GM19239 (cell line): ENCODE measurements at regions not wholly inside any gene's neighbourhood (a gene's known extent, or its start where the extent isn't known, plus 50 kb on each side); places are given as distances from the start of the nearest gene placed in this dataset.

ENCODE experiments used
- DNase-seq: peaks from one replicate; pipeline ENCODE4 v3.0.0; 2011; ENCODE audit warnings: low spot score; ENCODE audit not compliant: insufficient read length
- FAIRE-seq: peaks from 2 replicates; lab custom pipeline; 2011; peaks lifted over from hg19 to GRCh38; lab: Jason Lieb, UNC

DNA sequence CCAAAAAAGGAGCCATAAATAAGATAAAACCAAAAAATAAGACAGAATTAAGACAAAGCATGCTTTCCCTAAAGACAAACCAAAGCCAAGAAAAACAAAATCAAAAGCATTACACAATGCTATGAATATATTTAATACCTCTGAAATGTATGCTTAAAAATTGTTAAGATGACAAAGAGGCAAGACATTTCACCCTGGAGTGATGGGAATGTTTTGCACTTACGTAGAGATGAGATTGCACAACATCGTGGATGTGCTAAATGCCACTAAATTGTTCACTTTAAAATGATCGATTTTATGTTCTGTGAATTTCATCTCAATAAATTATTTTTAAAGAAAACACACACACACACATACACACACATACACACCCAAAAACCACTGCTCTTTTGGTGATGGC, 386.6 kb upstream of the KLHL29 start:
- no peak for DNase-seq
- no peak for FAIRE-seq

DNA sequence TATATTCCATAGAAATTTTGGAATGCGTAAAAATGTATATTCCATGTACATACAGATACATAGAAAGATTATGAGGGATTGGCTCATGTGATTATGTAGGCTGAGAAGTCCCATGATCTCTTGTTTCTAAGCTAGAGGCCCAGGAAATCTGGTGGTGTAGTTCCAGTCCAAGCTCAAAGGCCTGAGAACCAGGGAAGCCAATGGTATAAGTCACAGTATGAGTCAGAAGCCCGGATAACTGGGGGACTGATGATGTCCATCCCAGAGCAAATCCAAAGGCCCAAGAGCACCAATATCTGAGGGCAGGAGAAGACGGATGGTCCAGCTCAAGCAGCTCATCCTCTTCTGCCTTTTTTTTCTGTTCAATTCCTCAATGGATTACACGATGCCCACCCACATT, 385.0 kb upstream of the KLHL29 start:
- FAIRE-seq (no peak), DNase-seq (no peak)

DNA sequence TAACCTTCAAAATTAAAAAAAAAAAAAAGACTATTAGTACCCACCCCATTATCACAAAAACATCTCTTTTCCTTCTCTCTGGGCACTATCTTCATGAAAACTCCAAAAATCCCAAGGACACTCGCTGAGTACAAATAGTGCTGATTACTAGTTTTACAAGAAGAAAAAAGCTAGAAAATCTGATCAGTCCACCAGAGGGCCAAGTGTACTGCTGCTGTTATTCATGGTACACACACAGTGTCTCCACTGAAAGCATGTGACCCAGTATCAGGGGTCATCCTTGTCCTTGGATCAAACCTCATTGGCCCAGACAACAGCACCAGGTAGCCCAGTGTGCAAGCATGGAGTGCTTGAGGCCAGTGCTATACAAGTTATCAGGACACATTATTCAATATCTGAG, 382.7 kb upstream of the KLHL29 start:
- FAIRE-seq (no peak), DNase-seq (no peak)

DNA sequence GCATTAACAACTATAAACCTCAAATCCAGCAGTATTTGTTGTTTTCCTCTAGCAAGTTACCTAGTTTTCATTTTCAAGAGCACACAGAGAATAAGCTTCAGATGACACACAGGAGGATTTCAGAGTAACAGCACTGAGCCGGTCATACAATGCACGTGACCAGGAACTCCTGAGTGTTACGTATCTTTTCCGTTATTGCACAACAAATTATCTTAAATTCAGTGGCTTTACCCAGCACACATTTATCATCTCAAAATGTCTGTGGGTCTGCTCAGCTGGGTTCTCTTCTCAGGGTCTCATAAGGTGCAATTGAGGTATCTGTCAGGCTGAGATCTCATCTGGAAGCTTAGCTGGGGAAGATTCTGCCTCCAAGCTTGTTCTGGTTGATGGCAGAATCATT, 379.5 kb upstream of the KLHL29 start:
- no peak for FAIRE-seq
- no peak for DNase-seq

DNA sequence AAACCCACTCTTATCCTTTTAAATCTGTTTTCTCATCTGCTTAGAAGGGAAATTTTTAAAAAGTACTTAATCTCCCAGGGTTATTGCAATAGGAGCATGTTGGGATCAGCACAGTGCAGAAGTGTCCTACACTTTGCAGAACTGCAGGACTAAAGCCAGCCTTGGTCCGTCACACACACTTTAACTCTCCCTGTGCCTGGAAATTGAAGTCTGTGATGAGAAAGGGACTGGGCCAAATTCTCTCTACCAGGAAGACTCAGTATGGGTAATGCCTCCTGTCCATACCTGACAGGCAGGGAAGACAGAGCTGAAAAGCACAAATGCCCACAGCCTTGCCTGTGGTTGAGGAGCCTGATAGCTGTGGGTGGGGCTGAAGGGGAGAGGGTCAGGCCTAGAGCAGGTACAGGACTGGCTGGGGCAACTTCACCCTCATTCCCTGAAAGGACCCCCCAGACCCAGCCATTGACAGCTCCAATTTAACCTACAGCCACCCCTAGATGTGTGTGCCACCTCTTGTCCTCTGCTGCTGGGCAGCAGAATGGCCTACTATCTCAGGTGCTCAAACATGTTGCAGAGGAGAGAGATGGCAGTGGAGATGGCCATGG, 377.2 kb upstream of the KLHL29 start:
- DNase-seq (no peak), FAIRE-seq (no peak)

DNA sequence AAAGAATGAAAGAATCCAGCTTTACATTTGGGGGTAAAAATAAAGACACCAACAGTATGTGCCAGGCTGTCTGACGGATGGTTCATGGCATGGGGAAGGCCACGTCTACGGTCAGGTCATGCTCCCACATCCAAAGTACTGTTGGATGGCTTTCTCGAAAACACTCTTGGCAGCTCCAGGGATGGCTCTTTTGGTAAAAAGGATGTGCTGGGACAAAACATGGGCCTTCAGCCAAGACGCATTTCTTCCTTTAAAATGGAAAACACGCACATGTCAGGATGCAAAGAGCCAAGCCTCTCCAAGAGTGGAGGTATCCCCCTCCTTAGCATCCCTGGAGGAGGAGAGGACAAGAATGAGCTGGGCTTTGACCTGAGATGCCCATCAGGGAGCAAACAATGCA, 376.5 kb upstream of the KLHL29 start:
- no peak for FAIRE-seq
- DNase-seq, result no peak

DNA sequence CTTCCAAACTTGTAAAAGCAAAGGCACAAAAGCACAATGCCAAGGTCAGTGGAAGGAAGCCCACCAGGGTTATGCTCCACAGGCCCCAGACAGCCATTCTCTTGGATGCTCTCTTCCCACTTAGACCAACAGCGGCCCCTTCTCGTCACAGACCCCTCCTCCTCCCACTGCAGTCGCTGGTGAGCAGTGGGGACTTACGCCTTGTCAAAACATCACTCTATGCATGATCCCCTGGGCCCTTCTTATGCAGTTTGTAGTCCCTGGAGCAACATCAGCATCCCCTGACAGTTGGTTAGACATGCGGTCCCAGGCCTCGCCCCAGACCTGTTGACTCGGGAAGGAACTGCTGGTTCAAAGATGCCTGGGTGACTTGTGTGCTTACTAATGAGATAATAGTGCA, 376.0 kb upstream of the KLHL29 start:
- no peak for FAIRE-seq

DNA sequence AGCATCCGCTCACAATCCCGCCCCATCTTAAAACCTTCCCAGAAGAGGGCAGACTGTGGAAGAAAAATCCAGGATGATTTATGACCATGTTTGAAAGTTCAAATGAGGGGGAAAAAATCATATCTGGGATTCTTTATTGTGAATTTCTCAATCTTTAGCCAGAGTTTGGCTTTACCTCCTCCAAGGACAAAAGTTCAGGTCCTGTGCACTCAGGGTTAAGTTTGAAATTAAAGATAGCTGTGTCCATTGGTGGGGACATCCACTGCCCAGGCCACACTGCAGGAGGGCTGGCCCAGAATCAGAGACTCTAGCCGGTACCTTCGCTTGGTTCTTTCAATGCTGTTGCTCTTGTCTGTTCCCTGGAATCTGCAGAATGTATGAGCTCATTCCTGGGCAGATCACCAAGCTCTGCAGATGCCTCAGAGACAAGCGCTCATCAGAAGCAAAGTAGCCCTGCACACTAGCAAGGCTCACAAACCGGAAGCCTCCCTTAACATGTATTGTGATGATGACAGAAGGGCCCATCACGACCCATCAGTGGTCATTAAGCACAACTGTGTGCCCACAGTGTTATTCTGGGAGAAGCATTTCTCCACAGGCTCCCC, 375.3 kb upstream of the KLHL29 start:
- DNase-seq, result no peak
- FAIRE-seq, result no peak

More for the DNA sequence above, 376.0 kb upstream of the KLHL29 start:
- no peak for DNase-seq

DNA sequence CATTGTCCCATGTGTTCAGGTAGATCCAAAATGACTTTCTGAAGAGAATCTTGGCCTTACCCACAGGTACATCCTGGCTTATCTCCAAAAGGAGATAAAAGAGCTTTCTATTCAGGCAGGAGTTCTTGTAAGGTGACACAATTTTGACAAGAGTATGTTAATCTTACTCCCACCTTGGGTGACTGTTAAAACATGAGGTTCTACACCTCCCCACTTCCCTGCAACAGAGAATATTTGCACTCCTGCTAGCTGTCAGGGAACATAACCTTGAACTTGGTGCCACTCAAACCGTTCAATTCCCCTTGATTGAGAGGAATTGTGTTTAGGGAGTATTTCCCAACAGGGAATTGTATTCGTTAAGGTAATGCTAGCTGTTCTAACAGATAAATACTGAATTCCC, 372.5 kb upstream of the KLHL29 start:
- FAIRE-seq, result no peak
- DNase-seq, result no peak

DNA sequence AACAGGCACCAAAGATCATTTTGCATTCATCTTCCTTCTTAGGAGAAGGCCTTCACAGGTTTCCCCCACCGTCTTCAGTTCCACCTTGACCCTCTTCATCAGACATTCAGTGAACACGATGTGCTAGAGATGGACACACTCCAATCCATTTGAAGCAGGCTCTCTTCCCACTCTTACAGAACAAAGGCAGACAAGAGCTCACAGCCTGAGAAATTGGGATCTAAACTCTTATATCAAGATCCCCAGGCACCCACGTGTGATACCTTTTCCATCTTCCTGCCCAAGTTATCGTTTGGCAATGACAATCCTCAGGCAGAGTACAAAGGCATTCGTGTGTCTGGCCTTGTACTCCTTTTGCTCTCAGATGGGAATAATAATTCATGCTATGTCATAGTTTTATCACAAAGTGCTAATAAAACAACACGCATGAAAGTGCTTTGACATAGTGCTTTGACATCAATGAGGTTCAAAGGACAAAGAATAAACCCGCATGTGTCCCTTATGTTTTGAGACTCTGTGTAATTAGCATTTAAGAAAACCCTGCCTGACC, 369.3 kb upstream of the KLHL29 start:
- no peak for FAIRE-seq
- DNase-seq, result no peak

DNA sequence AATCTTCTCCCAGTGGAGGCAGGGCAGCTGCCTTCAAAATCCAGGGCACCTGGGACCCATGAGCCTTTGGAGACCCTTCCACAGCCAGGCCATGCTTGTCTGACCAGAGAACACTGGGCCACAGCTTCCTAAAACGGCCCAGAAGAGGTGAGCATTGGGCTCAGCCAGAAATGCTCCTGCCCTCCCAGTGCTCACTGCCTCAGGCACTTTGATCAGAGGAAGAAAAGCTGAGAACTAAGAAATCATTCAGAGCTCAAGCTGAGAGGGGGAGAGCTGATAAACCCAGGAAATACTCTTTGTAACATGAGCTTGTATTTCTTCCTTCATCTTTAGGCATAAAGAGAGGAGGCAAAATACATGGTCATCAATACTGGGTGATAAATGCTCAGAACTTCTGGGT, 365.5 kb upstream of the KLHL29 start:
- no peak for DNase-seq
- FAIRE-seq, result no peak

DNA sequence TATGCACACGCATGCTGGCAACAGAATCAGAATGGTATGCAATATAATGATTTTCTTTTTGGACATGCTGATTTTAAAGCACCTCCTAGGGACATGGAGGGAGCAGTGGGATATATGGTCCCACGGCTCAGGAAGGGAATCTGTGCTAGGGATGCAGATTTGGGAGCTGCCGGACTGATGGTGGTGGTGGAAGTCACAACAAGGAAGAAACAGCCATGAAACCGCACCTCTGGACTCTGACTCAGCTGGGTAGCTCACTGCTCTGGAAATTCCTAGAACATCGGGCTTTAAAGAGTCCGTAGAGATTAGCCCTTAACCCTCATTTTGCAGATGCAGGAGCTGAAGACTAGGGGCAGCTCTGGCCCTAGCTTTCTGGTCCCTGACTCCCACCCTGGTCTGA, 364.3 kb upstream of the KLHL29 start:
- DNase-seq, result no peak
- no peak for FAIRE-seq

DNA sequence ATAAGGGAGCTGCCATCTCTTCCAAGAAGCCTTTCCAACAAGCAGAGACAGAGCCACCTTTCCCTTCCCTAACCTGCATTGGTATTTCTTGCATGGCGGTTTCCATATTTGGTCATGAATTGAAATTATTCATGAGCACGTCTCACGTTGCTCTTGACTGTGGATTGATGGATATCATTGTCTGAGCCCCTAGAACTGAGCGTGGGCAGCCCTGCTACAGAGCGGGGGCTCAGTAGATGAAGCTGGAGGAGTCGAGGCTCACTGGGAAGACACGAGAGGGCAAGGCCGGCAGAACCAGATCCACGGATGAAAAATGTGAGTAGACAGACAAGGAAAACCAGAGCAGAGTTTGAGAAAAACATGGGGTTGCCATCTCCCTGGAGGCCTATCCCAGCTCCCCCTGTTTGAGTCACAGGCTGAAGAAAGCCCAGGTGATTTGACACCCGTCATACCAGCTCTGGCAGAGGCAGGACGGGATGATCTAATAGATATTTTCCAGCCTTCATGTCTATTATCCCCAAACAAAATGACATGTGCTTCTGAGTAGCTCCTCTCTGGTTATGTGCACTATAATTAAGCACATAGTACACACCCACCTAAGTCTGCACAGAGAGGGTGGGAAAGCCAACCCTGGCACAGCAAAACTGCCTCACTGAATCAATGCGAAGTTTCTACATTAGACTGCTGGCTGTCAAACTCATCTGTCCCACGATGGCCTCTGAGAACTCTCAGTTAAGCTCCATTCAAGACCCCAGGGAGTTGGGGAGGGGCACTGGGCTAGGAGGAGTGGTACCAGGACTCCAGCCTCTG, 363.5 kb upstream of the KLHL29 start:
- FAIRE-seq, result no peak
- DNase-seq, result no peak

DNA sequence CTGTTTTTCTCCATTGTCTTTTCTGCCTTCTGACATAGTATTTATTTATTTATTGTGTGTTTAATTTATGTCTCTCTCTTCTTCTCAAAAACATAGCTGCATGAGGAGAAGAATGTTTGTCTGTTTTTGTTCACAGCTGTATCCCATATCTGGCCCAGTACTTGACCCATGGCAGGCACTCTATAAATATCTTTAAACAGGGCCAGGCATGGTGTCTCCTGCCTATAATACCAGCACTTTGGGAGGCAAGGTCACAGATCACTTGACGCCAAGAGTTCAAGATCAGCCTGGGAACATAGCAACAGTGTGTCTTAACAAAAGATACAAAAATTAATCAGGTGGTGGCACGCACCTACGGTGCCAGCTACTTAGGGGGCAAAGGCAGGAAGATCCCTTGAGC, 361.3 kb upstream of the KLHL29 start:
- FAIRE-seq (no peak), DNase-seq (no peak)

DNA sequence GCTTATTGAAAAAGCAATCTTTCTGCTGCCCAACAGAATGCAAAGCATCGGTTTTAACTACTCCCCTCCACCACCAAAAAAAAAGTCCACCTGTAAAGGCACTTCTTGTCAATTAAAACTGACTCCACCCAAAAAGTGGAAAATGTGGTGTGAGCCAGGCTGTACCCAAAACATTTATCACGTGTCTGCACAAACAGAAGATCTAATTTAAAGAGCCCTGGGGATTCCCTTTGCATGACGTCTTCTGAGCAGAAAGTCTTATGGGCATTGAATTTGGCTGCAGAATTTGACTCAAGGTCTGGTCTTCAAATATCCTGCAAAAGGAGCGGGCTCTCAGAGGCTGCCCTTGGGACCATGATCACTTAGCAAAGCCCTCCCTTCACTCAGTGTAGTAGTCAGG, 358.3 kb upstream of the KLHL29 start:
- DNase-seq (no peak), FAIRE-seq (no peak)

DNA sequence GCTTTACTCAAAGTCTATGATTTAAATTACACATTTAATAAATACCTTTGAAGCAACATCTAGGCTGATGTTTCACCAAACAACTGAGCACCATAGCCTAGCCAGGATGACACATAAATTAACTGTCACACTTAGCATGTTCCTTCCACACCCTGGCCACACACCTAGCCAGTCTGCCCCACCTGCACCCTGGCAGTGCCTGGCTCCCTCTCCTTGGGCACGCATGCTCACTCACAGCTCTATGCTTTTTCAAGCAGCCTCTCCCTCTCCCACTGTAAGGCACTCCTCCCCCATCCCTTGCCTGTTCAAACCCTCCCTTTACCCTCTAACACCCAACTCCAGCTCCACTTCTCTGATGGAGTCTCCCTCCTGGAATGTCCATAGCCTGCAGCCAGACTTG, 357.6 kb upstream of the KLHL29 start:
- no peak for DNase-seq
- no peak for FAIRE-seq

DNA sequence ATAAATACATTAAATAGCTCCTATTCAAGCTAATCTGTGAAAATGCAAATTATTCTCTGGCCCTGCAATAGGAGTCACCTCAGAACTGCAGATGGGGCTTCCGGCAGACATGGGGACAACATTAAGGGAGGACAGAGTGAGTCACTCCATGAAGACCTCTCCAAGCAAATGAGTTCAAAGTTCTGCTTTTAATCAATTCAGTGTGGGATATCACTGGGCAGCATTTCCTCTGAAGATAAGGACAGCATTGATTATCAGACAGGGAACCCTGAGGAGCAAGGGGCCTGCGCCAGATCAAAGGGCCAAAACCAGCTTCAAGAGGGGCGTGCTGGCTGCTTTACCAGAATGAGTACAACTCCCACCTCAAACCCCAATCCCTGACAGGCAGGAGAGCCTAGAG, 356.9 kb upstream of the KLHL29 start:
- DNase-seq (no peak), FAIRE-seq (no peak)

DNA sequence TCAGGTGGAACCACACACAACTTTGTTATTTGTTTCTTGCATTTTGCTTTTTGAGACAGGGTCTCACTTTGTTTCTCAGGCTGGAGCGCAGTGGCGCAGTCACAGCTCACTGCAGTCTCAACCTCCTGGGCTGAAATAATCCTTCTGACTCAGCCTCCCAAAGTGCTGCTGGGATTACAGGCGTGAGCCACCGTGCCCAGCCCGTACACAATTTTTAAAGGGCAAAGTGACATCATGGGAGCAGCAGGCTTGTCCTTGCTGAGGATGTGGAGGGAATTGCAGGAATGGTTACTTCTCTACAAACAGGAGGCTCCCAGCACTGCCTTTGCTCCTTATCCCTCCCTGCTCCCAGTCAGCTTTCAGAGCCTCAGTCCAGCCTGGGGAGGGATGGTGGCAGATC, 355.9 kb upstream of the KLHL29 start:
- FAIRE-seq, result no peak

DNA sequence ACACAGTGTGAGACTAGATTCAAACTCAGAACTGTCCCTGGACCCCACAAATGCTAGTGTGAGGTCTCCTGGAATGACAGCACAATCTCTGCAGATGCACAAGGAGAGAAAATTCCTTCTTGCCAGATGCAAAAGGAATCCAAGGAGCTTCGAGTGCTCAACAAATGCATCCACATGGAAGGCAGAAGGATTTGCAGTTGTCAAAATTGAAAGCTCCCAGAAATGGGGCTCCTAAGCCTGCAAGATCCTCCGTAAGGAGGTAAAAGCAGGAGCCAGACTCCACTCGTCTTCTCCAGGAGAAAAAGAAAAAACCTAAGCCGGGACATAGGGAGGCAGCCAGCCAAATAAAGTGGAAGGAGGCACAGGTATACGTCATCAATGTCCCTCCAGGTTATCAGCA, 355.0 kb upstream of the KLHL29 start:
- DNase-seq (no peak), FAIRE-seq (no peak)

More for the DNA sequence above, 355.9 kb upstream of the KLHL29 start:
- no peak for DNase-seq

DNA sequence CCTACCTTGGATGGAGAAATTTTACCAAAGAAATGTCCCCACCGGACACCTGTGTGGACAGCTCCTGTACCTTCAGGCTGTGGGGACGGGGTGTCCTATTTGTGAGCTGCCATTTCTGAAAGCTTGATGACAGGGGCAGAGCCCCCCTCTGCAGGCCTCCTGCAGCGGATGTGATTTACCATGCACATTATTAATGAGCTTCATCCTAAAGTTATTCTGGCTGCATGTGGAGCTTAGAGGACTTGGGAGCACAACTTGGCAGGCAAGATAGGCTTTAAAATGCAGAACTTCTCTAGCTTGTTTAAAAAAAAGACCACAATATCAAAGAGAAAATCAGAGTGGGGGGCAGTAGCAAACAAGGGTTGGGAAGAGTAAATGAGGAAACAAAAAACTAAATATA, 350.0 kb upstream of the KLHL29 start:
- no peak for DNase-seq
- FAIRE-seq, result no peak

DNA sequence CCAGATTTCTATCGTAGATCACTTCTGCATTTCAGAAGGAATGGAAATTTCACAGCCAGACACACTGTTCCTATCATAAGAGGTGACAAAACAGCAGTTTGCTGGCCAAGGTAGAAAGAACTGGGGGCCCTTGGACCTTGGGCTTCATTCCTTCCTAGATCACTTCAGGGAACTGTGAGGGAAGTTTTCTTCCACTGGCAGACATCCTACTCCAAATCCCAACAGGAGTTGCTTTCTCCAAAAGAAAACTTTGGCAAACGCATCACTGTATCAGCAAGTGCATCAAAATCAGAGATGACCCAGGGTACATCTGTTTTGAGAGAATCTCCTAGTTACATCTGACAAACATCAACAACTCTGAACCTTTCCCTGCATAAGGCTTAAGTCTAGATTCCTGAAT, 348.4 kb upstream of the KLHL29 start:
- FAIRE-seq, result no peak

More for the DNA sequence above, 348.4 kb upstream of the KLHL29 start:
- DNase-seq, result no peak
